Gastrocnemius medialis (tissue), 4 donors: ENCODE measurements at regions not wholly inside any gene's neighbourhood (a gene's known extent, or its start where the extent isn't known, plus 50 kb on each side); places are given as distances from the start of the nearest gene placed in this dataset.

Source experiments
- ATAC-seq, 2 donors: fragments of 150-250 bp; one replicate each; pipeline ENCODE4 v1.9.1; 2016
- DNase-seq, 2 donors: peaks; one replicate each; pipeline ENCODE4 v3.0.0-alpha.2; 2019
- H3K27ac ChIP-seq, 4 donors: fragments of 200-600 bp; sonication (generic); 1 replicate in 1 of 4; 2 replicates in 3 of 4; pipeline ENCODE4 v1.5.1; 2016 to 2018; ENCODE audit warnings: mild to moderate bottlenecking in 2 of 4, moderate library complexity in 1 of 4
- H3K27me3 ChIP-seq, 3 donors: fragments of 200-600 bp; sonication (generic) in 2 of 3; 1 replicate in 1 of 3; 2 replicates in 2 of 3; pipeline versions ENCODE4 v1.5.1 to v1.6.0; 2016 to 2019; ENCODE audit warnings: mild to moderate bottlenecking in 1 of 3, moderate library complexity in 1 of 3
- H3K36me3 ChIP-seq, 2 donors: fragments of 200-600 bp; sonication (generic) in 1 of 2; one replicate each; pipeline ENCODE4 v1.5.1; 2017 to 2018
- H3K4me1 ChIP-seq, 2 donors: fragments of 200-600 bp; sonication (generic) in 1 of 2; one replicate each; pipeline ENCODE4 v1.5.1; 2016 to 2017; ENCODE audit warnings: mild to moderate bottlenecking in 2 of 2
- H3K4me3 ChIP-seq, 4 donors: fragments of 200-600 bp; sonication (generic) in 3 of 4; 1 replicate in 1 of 4; 2 replicates in 3 of 4; pipeline ENCODE4 v1.5.1; 2016 to 2019; ENCODE audit warnings: mild to moderate bottlenecking in 2 of 4
- H3K9me3 ChIP-seq, 3 donors: fragments of 200-600 bp; sonication (generic) in 2 of 3; 1 replicate in 1 of 3; 2 replicates in 2 of 3; pipeline ENCODE4 v1.5.1; 2016 to 2019
- CTCF ChIP-seq, 5 experiments: fragments of 450-650 bp in 3 of 5; fragments of 200-600 bp in 2 of 5; sonication (generic) in 2 of 5; IDR thresholded peaks in 4 of 5; conservative IDR thresholded peaks in 1 of 5; 1 replicate in 4 of 5; 2 replicates in 1 of 5; pipeline ENCODE4 v1.5.1; 2016 to 2019; ENCODE audit warnings: antibody characterized with exemption in 5 of 5, mild to moderate bottlenecking in 3 of 5, moderate library complexity in 3 of 5
- POLR2A ChIP-seq, 2 donors: fragments of 450-650 bp; IDR thresholded peaks; one replicate each; pipeline ENCODE4 v1.6.1; 2017; ENCODE audit warnings: antibody characterized with exemption in 2 of 2, mild to moderate bottlenecking in 2 of 2, moderate library complexity in 2 of 2
- in situ Hi-C, 4 donors: fragments of 200-750 bp; cut with MboI; loops; one replicate each; pipeline versions ENCODE4 v1.15.0 to v1.8.0; 2017; ENCODE audit warnings: low sequenced_read_pairs in 4 of 4
- intact Hi-C: fragments of 100-400 bp; cut with DNase I; formaldehyde crosslinking; loops from one replicate; pipeline ENCODE4 v1.15.1; 2023; ENCODE audit warnings: low total_unique reads

GRCh38 chr6:26223228-26223627 lies 136.0 kb downstream of the HFE start:
- intact Hi-C loops (loop anchor here (5.0 to 10.0 kb wide), 2 partner anchors 52 to 166 kb away; a partner anchor contains a TSS), in situ Hi-C loops (no loop called here)
- H3K27ac ChIP-seq = peak overlapping the region; percentile 34 to 75 (median 60)
- no peaks in the 10 kb centered on the region for H3K36me3 ChIP-seq
- ATAC-seq (no peak), DNase-seq (no peak)
- H3K27me3 ChIP-seq = peaks cover 78 to 92% (median 86%) of the 10 kb centered on the region in 3 donors
- TF ChIP-seq CTCF (IDR thresholded peaks at IDR 0.05 in 4 of 5, conservative IDR thresholded peaks at IDR 0.05 in 1 of 5) = no peak
- TF ChIP-seq POLR2A (IDR thresholded peaks at IDR 0.05) = no peak
- peak overlapping the region; percentile 46 to 52 (median 46) for H3K4me3 ChIP-seq
- no peaks in the 10 kb centered on the region for H3K4me1 ChIP-seq
- no peaks in the 10 kb centered on the region for H3K9me3 ChIP-seq

GRCh38 chr6:26223650-26224546 lies 136.7 kb downstream of the HFE start:
- intact Hi-C loops (loop anchor here (5.0 to 10.0 kb wide), 2 partner anchors 51 to 167 kb away; a partner anchor contains a TSS), in situ Hi-C loops (no loop called here)
- Histone ChIP-seq H3K27me3 (peaks cover 78 to 86% (median 86%) of the 10 kb centered on the region in 3 donors), H3K9me3 (no peaks in the 10 kb centered on the region), H3K4me3 (peak overlapping the region; percentile 46 to 52 (median 46)), H3K36me3 (no peaks in the 10 kb centered on the region), H3K4me1 (no peaks in the 10 kb centered on the region), H3K27ac (peak overlapping the region; percentile 64 to 75 (median 72))
- TF ChIP-seq POLR2A (IDR thresholded peaks at IDR 0.05) = peak in 1 of 2 donors; percentile 61
- no peak for TF ChIP-seq CTCF (IDR thresholded peaks at IDR 0.05 in 4 of 5, conservative IDR thresholded peaks at IDR 0.05 in 1 of 5)
- no peak for DNase-seq
- ATAC-seq = peak; percentile 86 to 95

GRCh38 chr6:26224547-26224912 lies 137.3 kb downstream of the HFE start:
- Histone ChIP-seq H3K4me1 (no peaks in the 10 kb centered on the region), H3K27ac (peak overlapping the region; percentile 64 to 75 (median 72)), H3K36me3 (no peaks in the 10 kb centered on the region), H3K4me3 (peak overlapping the region; percentile 46 to 52 (median 46)), H3K27me3 (peaks cover 76 to 86% (median 85%) of the 10 kb centered on the region in 3 donors), H3K9me3 (no peaks in the 10 kb centered on the region)
- intact Hi-C loops = loop anchor here (5.0 to 10.0 kb wide), 2 partner anchors 50 to 167 kb away; a partner anchor contains a TSS
- ATAC-seq = no peak
- DNase-seq = no peak
- in situ Hi-C loops = no loop called here
- TF ChIP-seq POLR2A (IDR thresholded peaks at IDR 0.05) (no peak), CTCF (IDR thresholded peaks at IDR 0.05 in 4 of 5, conservative IDR thresholded peaks at IDR 0.05 in 1 of 5) (no peak)

- peak overlapping the region in 2 of 4 donors; percentile 69 to 75 for H3K27ac ChIP-seq
- TF ChIP-seq CTCF (IDR thresholded peaks at IDR 0.05 in 4 of 5, conservative IDR thresholded peaks at IDR 0.05 in 1 of 5) (no peak), POLR2A (IDR thresholded peaks at IDR 0.05) (no peak)
- ATAC-seq = no peak
- no peaks in the 10 kb centered on the region for H3K36me3 ChIP-seq
- peaks cover 71 to 85% (median 82%) of the 10 kb centered on the region in 3 donors for H3K27me3 ChIP-seq
- no peaks in the 10 kb centered on the region for H3K4me1 ChIP-seq
- no peaks in the 10 kb centered on the region for H3K9me3 ChIP-seq
- intact Hi-C loops = loop anchor here (5.0 to 10.0 kb wide), 2 partner anchors 50 to 168 kb away; a partner anchor contains a TSS
- no peak for DNase-seq
- peak overlapping the region in 3 of 4 donors; percentile 46 to 52 (median 47) for H3K4me3 ChIP-seq
- in situ Hi-C loops = no loop called here
Observed at GRCh38 chr6:26224940-26225847, 138.0 kb downstream of the HFE start.
